Bronchial epithelial cell (primary cell): ENCODE measurements at regions not wholly inside any gene's neighbourhood (a gene's known extent, or its start where the extent isn't known, plus 50 kb on each side); places are given as distances from the start of the nearest gene placed in this dataset.
"Not testable (repeated sequence)": the region's sequence is repeated elsewhere in the genome, so short reads cannot be mapped to it uniquely, and the experiment has no call there.

Source experiments
- DNase-seq: peaks from one replicate; pipeline ENCODE4 v3.0.0-alpha.2; 2010; ENCODE audit warnings: low read depth
- FAIRE-seq: peaks from 2 replicates; lab custom pipeline; 2011; peaks lifted over from hg19 to GRCh38; lab: Jason Lieb, UNC
- H3K27me3 ChIP-seq: 2 replicates; pipeline ENCODE4 v1.5.1; 2011; ENCODE audit warnings: low read length; ENCODE audit not compliant: control insufficient read depth, insufficient read depth
- H3K36me3 ChIP-seq: 2 replicates; pipeline ENCODE4 v1.5.1; 2011; ENCODE audit warnings: low read length; ENCODE audit not compliant: control insufficient read depth, insufficient read depth
- H3K4me3 ChIP-seq: 2 replicates; pipeline ENCODE4 v1.5.1; 2011; ENCODE audit warnings: mild to moderate bottlenecking, low read depth, low read length, control low read depth
- TF ChIP-seq, protein P1 (sequence below): IDR thresholded peaks from 2 replicates; pipeline ENCODE4 v1.5.1; 2011; ENCODE audit warnings: mild to moderate bottlenecking, moderate library complexity, low read length, control low read depth, inconsistent platforms; ENCODE audit not compliant: insufficient read depth, severe bottlenecking

DNA sequence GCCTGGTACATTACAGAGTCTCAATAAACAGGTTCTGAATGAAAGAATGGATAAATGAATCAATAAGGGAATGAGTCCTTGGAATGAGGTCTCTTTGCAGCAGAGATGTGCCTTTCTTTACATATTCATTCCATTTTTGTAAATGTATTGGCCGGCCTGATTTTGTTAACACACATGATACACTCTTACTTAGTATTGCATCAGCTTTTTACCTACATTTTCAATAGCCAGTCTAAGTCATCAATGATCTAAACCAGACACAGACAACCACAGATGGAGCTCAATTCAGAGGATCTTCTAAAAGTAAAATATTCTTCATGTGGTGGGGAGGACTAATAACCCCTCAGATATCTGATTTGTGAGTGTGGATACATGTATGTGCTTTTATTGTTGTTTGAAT is 653.1 kb downstream of the LMO4 start:
- H3K27me3 ChIP-seq: no peaks in the 10 kb centered on the region
- FAIRE-seq: no peak
- no peaks in the 10 kb centered on the region for H3K36me3 ChIP-seq
- no peak for DNase-seq
- TF ChIP-seq, protein P1, sequence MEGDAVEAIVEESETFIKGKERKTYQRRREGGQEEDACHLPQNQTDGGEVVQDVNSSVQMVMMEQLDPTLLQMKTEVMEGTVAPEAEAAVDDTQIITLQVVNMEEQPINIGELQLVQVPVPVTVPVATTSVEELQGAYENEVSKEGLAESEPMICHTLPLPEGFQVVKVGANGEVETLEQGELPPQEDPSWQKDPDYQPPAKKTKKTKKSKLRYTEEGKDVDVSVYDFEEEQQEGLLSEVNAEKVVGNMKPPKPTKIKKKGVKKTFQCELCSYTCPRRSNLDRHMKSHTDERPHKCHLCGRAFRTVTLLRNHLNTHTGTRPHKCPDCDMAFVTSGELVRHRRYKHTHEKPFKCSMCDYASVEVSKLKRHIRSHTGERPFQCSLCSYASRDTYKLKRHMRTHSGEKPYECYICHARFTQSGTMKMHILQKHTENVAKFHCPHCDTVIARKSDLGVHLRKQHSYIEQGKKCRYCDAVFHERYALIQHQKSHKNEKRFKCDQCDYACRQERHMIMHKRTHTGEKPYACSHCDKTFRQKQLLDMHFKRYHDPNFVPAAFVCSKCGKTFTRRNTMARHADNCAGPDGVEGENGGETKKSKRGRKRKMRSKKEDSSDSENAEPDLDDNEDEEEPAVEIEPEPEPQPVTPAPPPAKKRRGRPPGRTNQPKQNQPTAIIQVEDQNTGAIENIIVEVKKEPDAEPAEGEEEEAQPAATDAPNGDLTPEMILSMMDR: no peak
- no peak overlapping the region for H3K4me3 ChIP-seq

- no peak for FAIRE-seq
- no peaks in the 10 kb centered on the region for H3K27me3 ChIP-seq
- no peak for DNase-seq
- no peak overlapping the region for H3K4me3 ChIP-seq
- no peaks in the 10 kb centered on the region for H3K36me3 ChIP-seq
- TF ChIP-seq, protein P1: no peak
Observed at GRCh38 chr1:87983841-87984240, 655.2 kb downstream of the LMO4 start.

DNA sequence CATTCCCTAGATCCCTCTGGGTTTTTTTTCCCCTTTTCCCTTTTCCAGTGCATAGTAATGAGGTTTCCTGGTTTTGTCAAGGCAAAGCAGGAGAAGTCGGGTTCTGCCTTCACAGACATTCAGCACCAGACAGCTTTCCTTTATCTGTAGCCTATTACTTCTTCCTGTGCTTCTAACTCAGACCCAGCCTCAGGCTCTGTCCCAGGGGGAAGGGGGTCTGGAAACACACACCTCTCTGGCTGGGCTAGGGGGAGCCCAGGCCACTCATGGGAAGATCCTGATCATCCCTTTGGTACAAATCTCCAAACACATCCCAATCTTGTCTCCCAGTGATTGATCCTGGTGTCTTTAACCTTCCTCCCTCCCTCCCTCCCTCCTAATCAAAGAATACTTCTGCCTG is 656.4 kb downstream of the LMO4 start:
- H3K27me3 ChIP-seq: no peaks in the 10 kb centered on the region
- H3K36me3 ChIP-seq: no peaks in the 10 kb centered on the region
- H3K4me3 ChIP-seq: no peak overlapping the region
- TF ChIP-seq, protein P1: no peak
- no peak for FAIRE-seq
- DNase-seq: no peak

GRCh38 chr1:87986130-87986866 is 657.6 kb downstream of the LMO4 start:
- H3K4me3 ChIP-seq: no peak overlapping the region
- no peaks in the 10 kb centered on the region for H3K36me3 ChIP-seq
- no peak for DNase-seq
- no peak for FAIRE-seq
- TF ChIP-seq, protein P1: peak; percentile 16
- H3K27me3 ChIP-seq: no peaks in the 10 kb centered on the region

DNA sequence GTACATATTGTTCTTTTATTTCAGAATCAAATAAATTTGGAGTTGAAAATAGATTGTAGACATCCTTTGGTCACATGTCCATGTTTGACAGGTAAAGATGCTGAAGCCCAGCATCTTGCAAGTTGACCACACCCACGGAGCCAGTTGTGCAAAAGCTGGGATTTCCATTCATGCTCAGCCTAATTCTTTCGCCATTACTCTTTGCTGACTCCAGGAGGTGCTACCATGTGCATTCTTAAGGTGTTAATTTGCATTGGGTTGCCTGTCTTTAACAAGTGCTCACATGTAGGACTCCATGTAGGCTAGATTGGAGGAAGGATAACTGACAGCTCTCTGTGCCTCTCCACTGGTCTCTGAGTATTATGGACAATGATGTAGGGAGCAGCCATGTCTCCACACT is 660.7 kb downstream of the LMO4 start:
- Histone ChIP-seq H3K4me3 (no peak overlapping the region), H3K27me3 (no peaks in the 10 kb centered on the region), H3K36me3 (no peaks in the 10 kb centered on the region)
- FAIRE-seq (no peak), DNase-seq (peak; percentile 86)
- TF ChIP-seq, protein P1: no peak

DNA sequence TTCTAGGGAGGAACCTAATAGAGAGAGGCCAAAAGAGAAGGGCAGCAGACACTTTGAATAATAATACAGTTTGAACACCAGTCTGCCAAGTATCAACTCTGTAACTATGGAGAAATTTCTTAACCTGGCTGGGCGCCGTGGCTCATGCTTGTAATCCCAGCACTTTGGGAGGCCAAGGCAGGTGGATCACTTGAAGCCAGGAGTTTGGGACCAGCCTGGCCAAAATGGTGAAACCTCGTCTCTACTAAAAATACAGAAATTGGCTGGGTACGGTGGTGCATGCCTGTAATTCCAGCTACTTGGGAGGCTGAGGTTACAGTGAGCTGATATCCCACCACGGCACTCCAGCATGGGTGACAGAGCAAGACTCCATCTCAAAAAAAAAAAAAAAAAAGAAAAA is 663.9 kb downstream of the LMO4 start:
- not testable (repeated sequence) for H3K36me3 ChIP-seq, H3K27me3 ChIP-seq, H3K4me3 ChIP-seq, DNase-seq, FAIRE-seq
